ENCODE measurements at regions not wholly inside any gene's neighbourhood (a gene's known extent, or its start where the extent isn't known, plus 50 kb on each side); places are given as distances from the start of the nearest gene placed in this dataset.

DNA sequence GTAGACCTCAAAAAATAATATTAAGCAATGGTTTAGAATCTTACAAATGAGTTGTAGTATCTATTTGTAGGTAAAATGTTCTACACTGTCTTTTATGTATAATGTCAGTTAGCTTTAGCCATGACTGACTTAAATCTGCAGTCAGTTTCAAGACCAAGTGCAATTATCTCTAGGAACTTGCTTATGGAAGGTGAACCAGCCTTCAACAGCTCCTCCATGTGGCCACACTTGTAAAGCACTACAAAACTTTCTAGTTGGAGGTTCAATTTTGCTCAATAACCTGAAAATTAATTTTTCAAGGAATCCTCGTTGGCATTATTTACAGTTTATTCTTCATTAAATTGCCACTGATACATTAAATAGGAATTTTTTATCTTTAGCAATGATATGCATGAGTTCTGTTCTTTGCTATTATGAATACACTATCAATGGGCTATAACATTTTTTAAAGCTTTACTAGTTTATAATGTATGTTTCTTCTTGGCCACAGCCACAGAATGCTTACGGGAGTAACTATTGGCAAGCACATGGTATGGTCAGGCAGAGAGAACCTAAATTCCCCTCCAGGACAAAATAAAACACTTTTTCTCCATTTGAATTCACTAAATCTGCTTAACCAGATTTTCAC lies 315.3 kb upstream of the UBE2E2 start (continued):
- TF ChIP-seq, protein P1, sequence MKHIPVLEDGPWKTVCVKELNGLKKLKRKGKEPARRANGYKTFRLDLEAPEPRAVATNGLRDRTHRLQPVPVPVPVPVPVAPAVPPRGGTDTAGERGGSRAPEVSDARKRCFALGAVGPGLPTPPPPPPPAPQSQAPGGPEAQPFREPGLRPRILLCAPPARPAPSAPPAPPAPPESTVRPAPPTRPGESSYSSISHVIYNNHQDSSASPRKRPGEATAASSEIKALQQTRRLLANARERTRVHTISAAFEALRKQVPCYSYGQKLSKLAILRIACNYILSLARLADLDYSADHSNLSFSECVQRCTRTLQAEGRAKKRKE (CRISPR knock-in tag; IDR thresholded peaks at IDR 0.05; ENCODE audit: low read depth), result no peak
- TF ChIP-seq, protein P2, sequence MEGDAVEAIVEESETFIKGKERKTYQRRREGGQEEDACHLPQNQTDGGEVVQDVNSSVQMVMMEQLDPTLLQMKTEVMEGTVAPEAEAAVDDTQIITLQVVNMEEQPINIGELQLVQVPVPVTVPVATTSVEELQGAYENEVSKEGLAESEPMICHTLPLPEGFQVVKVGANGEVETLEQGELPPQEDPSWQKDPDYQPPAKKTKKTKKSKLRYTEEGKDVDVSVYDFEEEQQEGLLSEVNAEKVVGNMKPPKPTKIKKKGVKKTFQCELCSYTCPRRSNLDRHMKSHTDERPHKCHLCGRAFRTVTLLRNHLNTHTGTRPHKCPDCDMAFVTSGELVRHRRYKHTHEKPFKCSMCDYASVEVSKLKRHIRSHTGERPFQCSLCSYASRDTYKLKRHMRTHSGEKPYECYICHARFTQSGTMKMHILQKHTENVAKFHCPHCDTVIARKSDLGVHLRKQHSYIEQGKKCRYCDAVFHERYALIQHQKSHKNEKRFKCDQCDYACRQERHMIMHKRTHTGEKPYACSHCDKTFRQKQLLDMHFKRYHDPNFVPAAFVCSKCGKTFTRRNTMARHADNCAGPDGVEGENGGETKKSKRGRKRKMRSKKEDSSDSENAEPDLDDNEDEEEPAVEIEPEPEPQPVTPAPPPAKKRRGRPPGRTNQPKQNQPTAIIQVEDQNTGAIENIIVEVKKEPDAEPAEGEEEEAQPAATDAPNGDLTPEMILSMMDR (IDR thresholded peaks at IDR 0.05), result peak; percentile 55
- TF ChIP-seq MAFK (IDR thresholded peaks at IDR 0.05; ENCODE audit: partially characterized antibody) (no peak), FOXS1 (CRISPR knock-in tag; IDR thresholded peaks at IDR 0.05) (no peak), GATA3 (IDR thresholded peaks at IDR 0.05; ENCODE audit: borderline replicate concordance) (no peak), NPAS2 (CRISPR knock-in tag; IDR thresholded peaks at IDR 0.05; ENCODE audit: borderline replicate concordance) (no peak), ESRRA (IDR thresholded peaks at IDR 0.05; ENCODE audit: borderline replicate concordance, low read length) (no peak), SMC3 (IDR thresholded peaks at IDR 0.05) (peak; percentile 57), RFX5 (IDR thresholded peaks at IDR 0.05) (no peak), RAD21 (conservative IDR thresholded peaks at IDR 0.05 in 1 of 2, IDR thresholded peaks at IDR 0.05 in 1 of 2) (peak; percentile 57 to 64), PHF8 (IDR thresholded peaks at IDR 0.05; ENCODE audit: borderline replicate concordance, low read depth) (no peak), KDM5A (IDR thresholded peaks at IDR 0.05) (no peak)
- TF ChIP-seq, protein P3, sequence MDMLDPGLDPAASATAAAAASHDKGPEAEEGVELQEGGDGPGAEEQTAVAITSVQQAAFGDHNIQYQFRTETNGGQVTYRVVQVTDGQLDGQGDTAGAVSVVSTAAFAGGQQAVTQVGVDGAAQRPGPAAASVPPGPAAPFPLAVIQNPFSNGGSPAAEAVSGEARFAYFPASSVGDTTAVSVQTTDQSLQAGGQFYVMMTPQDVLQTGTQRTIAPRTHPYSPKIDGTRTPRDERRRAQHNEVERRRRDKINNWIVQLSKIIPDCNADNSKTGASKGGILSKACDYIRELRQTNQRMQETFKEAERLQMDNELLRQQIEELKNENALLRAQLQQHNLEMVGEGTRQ (IDR thresholded peaks at IDR 0.05), result no peak

DNA sequence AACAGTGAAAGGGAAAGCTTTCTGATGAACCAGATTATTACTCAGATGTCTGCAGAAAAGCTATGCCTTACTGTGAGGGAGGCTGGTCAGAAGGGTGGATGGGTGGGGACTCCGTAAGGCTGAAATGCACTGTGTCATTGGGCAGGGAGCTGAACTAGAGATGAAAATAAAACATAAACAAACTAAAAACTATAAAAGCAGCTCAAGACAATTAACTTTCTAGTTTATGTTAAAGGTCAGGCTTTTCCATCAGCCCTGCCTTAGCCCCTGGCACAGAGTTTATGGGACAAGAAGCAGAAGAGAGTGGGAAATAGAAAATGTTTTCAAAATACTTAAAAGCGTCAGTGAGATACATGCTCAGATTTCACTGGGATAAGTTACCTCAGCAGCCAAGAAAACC lies 310.0 kb upstream of the UBE2E2 start:
- TF ChIP-seq, protein P4, sequence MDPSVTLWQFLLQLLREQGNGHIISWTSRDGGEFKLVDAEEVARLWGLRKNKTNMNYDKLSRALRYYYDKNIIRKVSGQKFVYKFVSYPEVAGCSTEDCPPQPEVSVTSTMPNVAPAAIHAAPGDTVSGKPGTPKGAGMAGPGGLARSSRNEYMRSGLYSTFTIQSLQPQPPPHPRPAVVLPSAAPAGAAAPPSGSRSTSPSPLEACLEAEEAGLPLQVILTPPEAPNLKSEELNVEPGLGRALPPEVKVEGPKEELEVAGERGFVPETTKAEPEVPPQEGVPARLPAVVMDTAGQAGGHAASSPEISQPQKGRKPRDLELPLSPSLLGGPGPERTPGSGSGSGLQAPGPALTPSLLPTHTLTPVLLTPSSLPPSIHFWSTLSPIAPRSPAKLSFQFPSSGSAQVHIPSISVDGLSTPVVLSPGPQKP (IDR thresholded peaks at IDR 0.05; ENCODE audit: low read depth, low read length), result no peak
- no peak for TF ChIP-seq RCOR1 (IDR thresholded peaks at IDR 0.05; ENCODE audit: low read depth, low read length)
- no peaks in the 10 kb centered on the region for H3K4me1 ChIP-seq
- no peak for ATAC-seq
- CTCF ChIA-PET, result no interaction called here
- no peak overlapping the region for H3K27ac ChIP-seq
- no peaks in the 10 kb centered on the region for H3K9me3 ChIP-seq
- FAIRE-seq, result no peak
- POLR2A ChIA-PET, result no interaction called here
- 51% methylated on average over 2 of the region's 2 CpGs for WGBS (ENCODE audit: missing lambda C conversion rate)
- no peak overlapping the region for H3K4me2 ChIP-seq
- no peak for DNase-seq (ENCODE audit: low read depth in 1 of 2, low spot score in 1 of 2)
- no peak overlapping the region for H3K4me3 ChIP-seq

DNA sequence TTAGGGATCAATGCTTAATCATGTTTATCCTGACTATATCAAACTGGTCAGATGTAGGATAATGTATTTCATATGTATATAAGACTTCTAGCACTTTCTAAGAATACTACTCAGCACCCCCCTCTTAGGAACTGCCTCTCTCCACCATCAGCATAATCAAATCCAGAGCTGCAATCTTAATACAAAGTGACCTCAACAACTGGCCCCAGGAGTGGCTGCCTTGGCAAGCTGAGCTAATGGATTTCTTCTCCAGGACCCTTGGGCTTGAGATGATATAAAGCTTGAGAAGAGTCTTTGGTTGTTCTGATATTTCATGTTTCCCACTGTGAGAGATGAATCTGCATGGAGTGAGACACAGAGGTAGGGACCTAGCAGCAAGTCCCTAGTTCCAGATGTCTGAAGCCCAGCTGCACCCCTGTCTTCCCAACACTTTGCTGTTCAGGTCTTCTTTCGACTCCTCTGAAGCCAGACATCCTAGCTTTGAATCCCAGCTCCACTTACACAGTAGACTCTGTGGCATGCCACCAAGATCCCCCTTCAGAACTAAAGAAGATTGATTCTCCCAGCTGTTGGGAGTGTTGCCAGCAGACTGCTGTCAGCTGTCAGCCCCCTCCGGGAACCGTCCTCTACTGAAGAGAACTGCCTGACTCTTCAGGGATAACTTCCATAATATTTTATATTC lies 309.3 kb upstream of the UBE2E2 start:
- no peak for TF ChIP-seq CHD4 (IDR thresholded peaks at IDR 0.05; ENCODE audit: borderline replicate concordance)
- no peak for TF ChIP-seq ZNF302 (CRISPR knock-in tag; IDR thresholded peaks at IDR 0.05)
- no peak for TF ChIP-seq POLR2A (IDR thresholded peaks at IDR 0.05; ENCODE audit: low read length)
- TF ChIP-seq NPAS2 (CRISPR knock-in tag; IDR thresholded peaks at IDR 0.05; ENCODE audit: borderline replicate concordance), result no peak
- TF ChIP-seq TP53 (CRISPR knock-in tag; IDR thresholded peaks at IDR 0.05), result no peak
- TF ChIP-seq, protein P5, sequence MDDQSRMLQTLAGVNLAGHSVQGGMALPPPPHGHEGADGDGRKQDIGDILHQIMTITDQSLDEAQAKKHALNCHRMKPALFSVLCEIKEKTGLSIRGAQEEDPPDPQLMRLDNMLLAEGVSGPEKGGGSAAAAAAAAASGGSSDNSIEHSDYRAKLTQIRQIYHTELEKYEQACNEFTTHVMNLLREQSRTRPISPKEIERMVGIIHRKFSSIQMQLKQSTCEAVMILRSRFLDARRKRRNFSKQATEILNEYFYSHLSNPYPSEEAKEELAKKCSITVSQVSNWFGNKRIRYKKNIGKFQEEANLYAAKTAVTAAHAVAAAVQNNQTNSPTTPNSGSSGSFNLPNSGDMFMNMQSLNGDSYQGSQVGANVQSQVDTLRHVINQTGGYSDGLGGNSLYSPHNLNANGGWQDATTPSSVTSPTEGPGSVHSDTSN (IDR thresholded peaks at IDR 0.05), result no peak
- no peak for TF ChIP-seq CBX8 (IDR thresholded peaks at IDR 0.05)
- TF ChIP-seq FOSL2 (IDR thresholded peaks at IDR 0.05), result no peak
- no peak for TF ChIP-seq FOSL2 (CRISPR knock-in tag; IDR thresholded peaks at IDR 0.05)
- no peak for TF ChIP-seq EHF (CRISPR knock-in tag; IDR thresholded peaks at IDR 0.05)
- no peak for TF ChIP-seq KDM1A (IDR thresholded peaks at IDR 0.05; ENCODE audit: low read depth)
- TF ChIP-seq ESRRA (IDR thresholded peaks at IDR 0.05; ENCODE audit: borderline replicate concordance, low read length), result no peak
- TF ChIP-seq JUNB (IDR thresholded peaks at IDR 0.05), result no peak
- WGBS (ENCODE audit: missing lambda C conversion rate), result 42% methylated on average over 3 of the region's 3 CpGs
- DNase-seq (ENCODE audit: low read depth in 1 of 2, low spot score in 1 of 2) (no peak), ATAC-seq (no peak; a peak in 1 of 6 replicates), FAIRE-seq (no peak)
- H3K4me1 ChIP-seq, result no peaks in the 10 kb centered on the region
- no peak overlapping the region for H3K27ac ChIP-seq
- H3K4me3 ChIP-seq, result no peak overlapping the region
- no peaks in the 10 kb centered on the region for H3K9me3 ChIP-seq
- no peak overlapping the region for H3K4me2 ChIP-seq
- CTCF ChIA-PET, result interaction anchor here (1.0 kb wide), 1 partner anchor 18 kb away, joined by 3 read pairs; no protein-coding TSS in a partner anchor
- POLR2A ChIA-PET, result no interaction called here
